ENCODE measurements at regions not wholly inside any gene's neighbourhood (a gene's known extent, or its start where the extent isn't known, plus 50 kb on each side); places are given as distances from the start of the nearest gene placed in this dataset.

DNA sequence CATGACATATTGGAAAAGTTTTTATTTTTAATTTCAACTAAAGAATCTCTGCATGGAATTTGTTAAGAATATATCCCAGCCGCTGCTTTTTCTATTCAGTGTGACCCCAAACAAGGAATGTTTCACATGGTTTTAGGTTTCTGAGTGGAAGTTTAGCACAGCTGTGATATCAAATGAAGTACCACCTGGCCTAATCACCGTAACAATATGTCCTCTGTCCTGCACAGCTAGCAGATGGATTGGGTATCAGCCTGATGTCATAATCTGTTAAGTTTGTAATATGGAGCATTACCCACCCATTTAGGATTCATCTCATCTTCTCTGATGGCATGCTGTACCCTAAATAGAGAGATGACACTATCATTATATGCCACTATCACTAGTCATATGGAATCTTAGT lies 963.7 kb upstream of the ADGRL2 start:
- Histone ChIP-seq H3K27ac (no peak overlapping the region), H3K4me1 (no peaks in the 10 kb centered on the region), H3K36me3 (ENCODE audit: low read depth, missing control alignments) (no peaks in the 10 kb centered on the region), H3K4me3 (no peak overlapping the region), H3K9me3 (no peaks in the 10 kb centered on the region), H3K27me3 (no peaks in the 10 kb centered on the region)
- intact Hi-C loops (cut with DNase I; ENCODE audit: low total_unique reads) = no loop called here
- WGBS, 2 donors = 94 to 97% methylated on average over 2 of the region's 2 CpGs
- TF ChIP-seq POLR2A (IDR thresholded peaks at IDR 0.05) = no peak
- TF ChIP-seq, protein P1, sequence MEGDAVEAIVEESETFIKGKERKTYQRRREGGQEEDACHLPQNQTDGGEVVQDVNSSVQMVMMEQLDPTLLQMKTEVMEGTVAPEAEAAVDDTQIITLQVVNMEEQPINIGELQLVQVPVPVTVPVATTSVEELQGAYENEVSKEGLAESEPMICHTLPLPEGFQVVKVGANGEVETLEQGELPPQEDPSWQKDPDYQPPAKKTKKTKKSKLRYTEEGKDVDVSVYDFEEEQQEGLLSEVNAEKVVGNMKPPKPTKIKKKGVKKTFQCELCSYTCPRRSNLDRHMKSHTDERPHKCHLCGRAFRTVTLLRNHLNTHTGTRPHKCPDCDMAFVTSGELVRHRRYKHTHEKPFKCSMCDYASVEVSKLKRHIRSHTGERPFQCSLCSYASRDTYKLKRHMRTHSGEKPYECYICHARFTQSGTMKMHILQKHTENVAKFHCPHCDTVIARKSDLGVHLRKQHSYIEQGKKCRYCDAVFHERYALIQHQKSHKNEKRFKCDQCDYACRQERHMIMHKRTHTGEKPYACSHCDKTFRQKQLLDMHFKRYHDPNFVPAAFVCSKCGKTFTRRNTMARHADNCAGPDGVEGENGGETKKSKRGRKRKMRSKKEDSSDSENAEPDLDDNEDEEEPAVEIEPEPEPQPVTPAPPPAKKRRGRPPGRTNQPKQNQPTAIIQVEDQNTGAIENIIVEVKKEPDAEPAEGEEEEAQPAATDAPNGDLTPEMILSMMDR (IDR thresholded peaks at IDR 0.05) = no peak
- no peak for DNase-seq

DNA sequence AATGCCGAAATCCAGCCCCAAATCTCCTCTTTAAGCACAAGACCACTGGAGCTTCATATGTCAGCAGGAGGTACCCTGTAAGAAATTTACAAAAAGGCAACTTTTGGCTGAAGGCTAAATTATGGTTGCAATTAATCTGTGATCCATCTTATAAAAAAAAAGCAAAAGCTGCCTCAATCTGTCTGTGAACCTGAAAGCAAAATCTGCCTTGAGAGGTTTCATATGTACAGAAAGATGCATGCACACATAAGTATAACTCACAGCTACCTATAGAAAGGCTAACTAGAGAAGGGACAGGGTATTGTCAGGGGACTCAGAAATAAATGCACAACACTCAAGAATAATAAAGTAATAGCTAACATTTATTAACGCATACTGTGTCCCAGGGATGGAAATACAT lies 964.2 kb upstream of the ADGRL2 start:
- 86 to 96% methylated on average over 2 of the region's 2 CpGs for WGBS, 2 donors
- DNase-seq = no peak
- intact Hi-C loops (cut with DNase I; ENCODE audit: low total_unique reads) = no loop called here

DNA sequence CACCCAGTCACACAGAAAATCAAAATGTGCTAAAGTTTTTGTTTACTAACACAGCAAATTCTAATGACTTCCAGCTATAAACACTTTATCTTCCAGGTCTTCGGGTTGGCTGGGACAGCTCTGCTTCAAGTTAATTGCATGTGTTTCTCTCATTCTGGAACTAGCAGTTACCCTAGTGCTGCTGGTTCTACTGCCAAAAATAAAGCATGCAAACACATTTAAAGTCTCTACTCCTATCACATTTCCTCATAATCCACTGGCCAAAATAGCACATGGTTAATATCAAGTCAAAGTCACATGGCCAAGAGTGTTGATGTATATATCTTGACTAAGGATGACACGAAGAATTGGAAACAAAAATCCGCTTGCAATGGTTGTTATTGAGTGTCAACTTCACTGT lies 973.1 kb upstream of the ADGRL2 start:
- Histone ChIP-seq H3K27ac (no peak overlapping the region), H3K4me1 (no peaks in the 10 kb centered on the region), H3K4me3 (no peak overlapping the region), H3K9me3 (no peaks in the 10 kb centered on the region), H3K36me3 (ENCODE audit: low read depth, missing control alignments) (no peaks in the 10 kb centered on the region), H3K27me3 (no peaks in the 10 kb centered on the region)
- no peak for DNase-seq
- intact Hi-C loops (cut with DNase I; ENCODE audit: low total_unique reads) = no loop called here
- TF ChIP-seq, protein P1 (IDR thresholded peaks at IDR 0.05) = no peak
- TF ChIP-seq POLR2A (IDR thresholded peaks at IDR 0.05) = no peak
- WGBS, 2 donors = 64 to 67% methylated on average over 3 of the region's 3 CpGs

More for the DNA sequence above, 964.2 kb upstream of the ADGRL2 start:
- no peak overlapping the region for H3K27ac ChIP-seq
- no peaks in the 10 kb centered on the region for H3K9me3 ChIP-seq
- no peaks in the 10 kb centered on the region for H3K27me3 ChIP-seq
- TF ChIP-seq POLR2A (IDR thresholded peaks at IDR 0.05) = no peak
- TF ChIP-seq, protein P1 (IDR thresholded peaks at IDR 0.05) = no peak
- no peaks in the 10 kb centered on the region for H3K36me3 ChIP-seq (ENCODE audit: low read depth, missing control alignments)
- H3K4me3 ChIP-seq = no peak overlapping the region
- H3K4me1 ChIP-seq = no peaks in the 10 kb centered on the region

DNA sequence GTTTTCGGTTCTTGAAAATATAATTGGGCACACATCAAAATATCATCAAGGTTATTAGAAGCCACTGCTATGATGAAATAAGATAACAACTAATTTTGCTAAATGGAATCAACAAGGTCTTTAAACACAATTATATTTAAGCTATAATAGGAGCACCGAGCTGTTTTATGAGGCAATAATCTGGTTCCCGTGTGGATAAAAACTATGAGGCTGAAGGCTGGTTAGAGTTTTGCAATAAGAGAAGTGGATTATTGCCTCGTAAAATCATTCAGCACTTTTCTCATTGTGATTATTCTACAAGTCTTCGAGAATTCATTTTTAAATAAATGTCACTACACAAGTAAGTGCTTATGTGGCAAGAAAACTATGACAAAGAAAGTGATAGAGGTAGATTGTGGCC lies 975.7 kb upstream of the ADGRL2 start:
- Histone ChIP-seq H3K4me1 (no peaks in the 10 kb centered on the region), H3K9me3 (no peaks in the 10 kb centered on the region), H3K36me3 (ENCODE audit: low read depth, missing control alignments) (no peaks in the 10 kb centered on the region), H3K4me3 (no peak overlapping the region), H3K27me3 (no peaks in the 10 kb centered on the region), H3K27ac (no peak overlapping the region)
- no peak for DNase-seq
- intact Hi-C loops (cut with DNase I; ENCODE audit: low total_unique reads) = no loop called here
- TF ChIP-seq, protein P1 (IDR thresholded peaks at IDR 0.05) = no peak
- TF ChIP-seq POLR2A (IDR thresholded peaks at IDR 0.05) = no peak
- WGBS, 2 donors = 72 to 76% methylated on average over 5 of the region's 5 CpGs

DNA sequence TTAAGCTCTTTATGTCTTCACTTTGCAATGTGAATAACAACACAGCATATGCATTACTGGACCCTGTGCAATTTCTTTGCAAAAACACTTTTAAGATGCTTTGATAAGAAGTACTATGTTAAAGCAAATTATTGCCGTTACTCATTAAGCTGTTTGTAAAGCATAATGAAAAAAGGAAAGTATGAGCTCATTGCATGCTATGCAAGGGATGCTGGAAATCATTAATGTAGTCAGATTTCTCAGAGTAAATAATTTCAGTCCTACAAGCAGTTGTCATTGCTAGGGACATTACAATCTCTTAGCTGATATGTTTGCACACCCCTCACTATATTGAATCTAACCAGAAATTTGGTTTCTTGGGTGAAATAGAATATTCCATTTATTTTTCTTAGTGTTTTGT lies 982.5 kb upstream of the ADGRL2 start:
- no peaks in the 10 kb centered on the region for H3K9me3 ChIP-seq
- H3K4me3 ChIP-seq = no peak overlapping the region
- no peak overlapping the region for H3K27ac ChIP-seq
- intact Hi-C loops (cut with DNase I; ENCODE audit: low total_unique reads) = no loop called here
- H3K36me3 ChIP-seq (ENCODE audit: low read depth, missing control alignments) = no peaks in the 10 kb centered on the region
- no peaks in the 10 kb centered on the region for H3K4me1 ChIP-seq
- TF ChIP-seq, protein P1 (IDR thresholded peaks at IDR 0.05) = no peak
- TF ChIP-seq POLR2A (IDR thresholded peaks at IDR 0.05) = no peak
- no peak for DNase-seq
- 76 to 82% methylated on average over 1 of the region's 1 CpG for WGBS, 2 donors
- H3K27me3 ChIP-seq = no peaks in the 10 kb centered on the region
